NT2/D1 (cell line): ENCODE measurements at regions not wholly inside any gene's neighbourhood (a gene's known extent, or its start where the extent isn't known, plus 50 kb on each side); places are given as distances from the start of the nearest gene placed in this dataset.

ENCODE experiments used
- SUZ12 ChIP-seq: IDR thresholded peaks from 2 replicates; pipeline ENCODE4 v1.6.1; 2011; ENCODE audit not compliant: insufficient read length, insufficient read depth; ENCODE audit errors: extremely low read depth
- YY1 ChIP-seq: IDR thresholded peaks from 2 replicates; pipeline ENCODE4 v1.6.1; 2011; ENCODE audit not compliant: insufficient read length, insufficient read depth
- ZNF274 ChIP-seq: IDR thresholded peaks from 2 replicates; pipeline ENCODE4 v1.6.1; 2011; ENCODE audit warnings: mild to moderate bottlenecking, low read depth, low read length

GRCh38 chr4:56748271-56748670 is 67.2 kb upstream of the HOPX start:
- TF ChIP-seq ZNF274 = no peak
- TF ChIP-seq YY1 = no peak
- TF ChIP-seq SUZ12 = no peak
